ENCODE measurements at regions not wholly inside any gene's neighbourhood (a gene's known extent, or its start where the extent isn't known, plus 50 kb on each side); places are given as distances from the start of the nearest gene placed in this dataset.

DNA sequence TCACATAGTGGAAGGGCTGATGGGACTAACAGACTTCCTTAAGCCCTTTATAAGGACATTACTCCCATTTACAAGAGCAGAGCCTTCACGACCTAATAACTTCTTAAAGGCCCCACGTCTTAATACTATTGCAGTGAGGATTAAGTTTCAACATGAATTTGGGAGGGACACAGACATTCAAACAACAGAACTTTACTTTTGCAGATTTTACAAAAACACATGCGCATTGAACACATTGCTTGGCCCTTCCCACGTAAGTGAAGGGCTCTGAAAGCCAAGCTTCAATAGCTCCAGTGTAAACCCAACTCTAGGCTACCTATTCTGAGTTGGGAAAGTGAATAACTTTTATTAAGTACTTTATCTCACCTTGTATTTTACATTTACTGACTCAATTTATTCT lies 53.8 kb upstream of the DNAH5 start:
- TF ChIP-seq, protein P1, sequence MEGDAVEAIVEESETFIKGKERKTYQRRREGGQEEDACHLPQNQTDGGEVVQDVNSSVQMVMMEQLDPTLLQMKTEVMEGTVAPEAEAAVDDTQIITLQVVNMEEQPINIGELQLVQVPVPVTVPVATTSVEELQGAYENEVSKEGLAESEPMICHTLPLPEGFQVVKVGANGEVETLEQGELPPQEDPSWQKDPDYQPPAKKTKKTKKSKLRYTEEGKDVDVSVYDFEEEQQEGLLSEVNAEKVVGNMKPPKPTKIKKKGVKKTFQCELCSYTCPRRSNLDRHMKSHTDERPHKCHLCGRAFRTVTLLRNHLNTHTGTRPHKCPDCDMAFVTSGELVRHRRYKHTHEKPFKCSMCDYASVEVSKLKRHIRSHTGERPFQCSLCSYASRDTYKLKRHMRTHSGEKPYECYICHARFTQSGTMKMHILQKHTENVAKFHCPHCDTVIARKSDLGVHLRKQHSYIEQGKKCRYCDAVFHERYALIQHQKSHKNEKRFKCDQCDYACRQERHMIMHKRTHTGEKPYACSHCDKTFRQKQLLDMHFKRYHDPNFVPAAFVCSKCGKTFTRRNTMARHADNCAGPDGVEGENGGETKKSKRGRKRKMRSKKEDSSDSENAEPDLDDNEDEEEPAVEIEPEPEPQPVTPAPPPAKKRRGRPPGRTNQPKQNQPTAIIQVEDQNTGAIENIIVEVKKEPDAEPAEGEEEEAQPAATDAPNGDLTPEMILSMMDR (IDR thresholded peaks at IDR 0.05): no peak
- TF ChIP-seq EP300 (IDR thresholded peaks at IDR 0.05) (no peak), POLR2AphosphoS5 (IDR thresholded peaks at IDR 0.05) (no peak), POLR2A (IDR thresholded peaks at IDR 0.05) (no peak)
- no peak for DNase-seq (ENCODE audit: low spot score in 2 of 2)
- 76% methylated on average over 3 of the region's 4 CpGs for whole genome bisulfite sequencing
- H3K27me3 ChIP-seq: no peaks in the 10 kb centered on the region
- no peak overlapping the region for H3K27ac ChIP-seq
- H3K4me3 ChIP-seq: no peak overlapping the region
- H3K4me1 ChIP-seq: no peaks in the 10 kb centered on the region
- no peaks in the 10 kb centered on the region for H3K9me3 ChIP-seq
- no peaks in the 10 kb centered on the region for H3K36me3 ChIP-seq

- no peak for DNase-seq (ENCODE audit: low spot score in 2 of 2)
- H3K9me3 ChIP-seq: no peaks in the 10 kb centered on the region
- no peak overlapping the region for H3K4me3 ChIP-seq
- no peaks in the 10 kb centered on the region for H3K36me3 ChIP-seq
- H3K27ac ChIP-seq: no peak overlapping the region
- TF ChIP-seq EP300 (IDR thresholded peaks at IDR 0.05): no peak
- no peaks in the 10 kb centered on the region for H3K4me1 ChIP-seq
- no peaks in the 10 kb centered on the region for H3K27me3 ChIP-seq
- WGBS: 98% methylated on average over 2 of the region's 2 CpGs
Observed at GRCh38 chr5:13997514-13997913, 53.0 kb upstream of the DNAH5 start.

DNA sequence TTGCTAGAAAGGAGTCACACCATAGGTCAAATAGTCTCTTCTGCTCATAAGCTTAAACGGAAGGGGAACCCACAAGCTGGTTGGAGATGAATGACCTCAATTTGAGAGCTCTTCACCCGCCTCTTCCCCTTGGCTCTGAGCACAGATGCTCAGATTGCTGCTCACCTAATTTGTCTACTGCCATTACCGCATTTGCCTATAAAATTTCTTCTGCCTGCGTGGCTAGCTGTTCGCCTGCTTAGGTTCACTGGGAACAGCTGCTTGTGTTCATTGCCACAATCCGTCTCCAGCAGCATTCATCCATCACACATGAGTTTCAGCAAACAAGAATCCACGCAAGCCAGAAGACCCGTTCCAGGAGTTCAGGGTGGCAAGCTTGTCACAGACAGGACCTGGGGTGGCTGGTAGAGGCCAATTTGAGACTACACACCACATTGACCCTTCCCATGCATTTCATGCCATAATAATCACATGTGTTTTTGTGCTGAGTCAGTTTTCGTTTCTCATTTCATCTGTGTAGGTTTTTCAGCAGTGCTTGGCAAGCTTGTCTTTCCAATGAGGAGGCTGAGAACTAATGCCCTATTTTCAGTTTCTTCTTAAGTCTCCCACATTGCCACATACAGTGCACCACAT lies 50.2 kb upstream of the DNAH5 start:
- TF ChIP-seq POLR2AphosphoS5 (IDR thresholded peaks at IDR 0.05) (no peak), EP300 (IDR thresholded peaks at IDR 0.05) (no peak), POLR2A (IDR thresholded peaks at IDR 0.05) (no peak)
- TF ChIP-seq, protein P1 (IDR thresholded peaks at IDR 0.05): no peak
- Histone ChIP-seq H3K9me3 (no peaks in the 10 kb centered on the region), H3K27ac (no peak overlapping the region), H3K36me3 (no peaks in the 10 kb centered on the region), H3K4me1 (no peaks in the 10 kb centered on the region), H3K27me3 (no peaks in the 10 kb centered on the region), H3K4me3 (no peak overlapping the region)
- DNase-seq (ENCODE audit: low spot score in 2 of 2): no peak
- 71% methylated on average over 9 of the region's 9 CpGs for WGBS
